M059J (cell line): ENCODE measurements at regions not wholly inside any gene's neighbourhood (a gene's known extent, or its start where the extent isn't known, plus 50 kb on each side); places are given as distances from the start of the nearest gene placed in this dataset.
"Not testable (repeated sequence)": the region's sequence is repeated elsewhere in the genome, so short reads cannot be mapped to it uniquely, and the experiment has no call there.

Source experiments
- DNase-seq: peaks from one replicate; pipeline ENCODE4 v3.0.0-alpha.2; 2012; ENCODE audit warnings: low read depth

GRCh38 chr5:15097552-15097951, 226.0 kb upstream of the ANKH start:
- no peak for DNase-seq

GRCh38 chr5:15096686-15097085, 225.1 kb upstream of the ANKH start:
- DNase-seq, result not testable (repeated sequence)

- no peak for DNase-seq
Observed at GRCh38 chr5:15092801-15093200, 221.2 kb upstream of the ANKH start.

- no peak for DNase-seq
Observed at GRCh38 chr5:15085671-15086070, 214.1 kb upstream of the ANKH start.

- no peak for DNase-seq
Observed at GRCh38 chr5:15082096-15082495, 210.5 kb upstream of the ANKH start.

GRCh38 chr5:15080219-15080618, 208.6 kb upstream of the ANKH start:
- DNase-seq, result no peak

- DNase-seq, result no peak
Observed at GRCh38 chr5:15079566-15079965, 208.0 kb upstream of the ANKH start.

- DNase-seq, result peak; percentile 2
Observed at GRCh38 chr5:15074651-15075050, 203.1 kb upstream of the ANKH start.

- no peak for DNase-seq
Observed at GRCh38 chr5:15073453-15073852, 201.9 kb upstream of the ANKH start.

- no peak for DNase-seq
Observed at GRCh38 chr5:15070907-15071306, 199.3 kb upstream of the ANKH start.

- DNase-seq, result no peak
Observed at GRCh38 chr5:15069407-15069905, 197.9 kb upstream of the ANKH start.

GRCh38 chr5:15065091-15065490, 193.5 kb upstream of the ANKH start:
- no peak for DNase-seq

GRCh38 chr5:15064396-15064795, 192.8 kb upstream of the ANKH start:
- DNase-seq, result no peak

GRCh38 chr5:15056988-15057592, 185.5 kb upstream of the ANKH start:
- DNase-seq, result no peak

GRCh38 chr5:15044521-15044920, 172.9 kb upstream of the ANKH start:
- no peak for DNase-seq

GRCh38 chr5:15037247-15037908, 165.8 kb upstream of the ANKH start:
- DNase-seq, result no peak

GRCh38 chr5:15034379-15034778, 162.8 kb upstream of the ANKH start:
- DNase-seq, result no peak

- DNase-seq, result no peak
Observed at GRCh38 chr5:15031180-15031579, 159.6 kb upstream of the ANKH start.

GRCh38 chr5:15027764-15028163, 156.2 kb upstream of the ANKH start:
- DNase-seq, result no peak

- DNase-seq, result no peak
Observed at GRCh38 chr5:15026944-15027343, 155.4 kb upstream of the ANKH start.

- peak; percentile 60 for DNase-seq
Observed at GRCh38 chr5:15026011-15026893, 154.7 kb upstream of the ANKH start.

GRCh38 chr5:15023846-15024245, 152.3 kb upstream of the ANKH start:
- DNase-seq, result no peak

GRCh38 chr5:15023266-15023665, 151.7 kb upstream of the ANKH start:
- DNase-seq, result no peak
